GM18505 (cell line): ENCODE measurements at regions not wholly inside any gene's neighbourhood (a gene's known extent, or its start where the extent isn't known, plus 50 kb on each side); places are given as distances from the start of the nearest gene placed in this dataset.

Source experiments
- ATAC-seq: cut with Tn5 transposase; IDR thresholded peaks from one replicate; pipeline ENCODE4 v1.9.1; 2021; ENCODE audit not compliant: unreplicated experiment
- POLR2A ChIP-seq: IDR thresholded peaks from 4 replicates; pipeline ENCODE4 v1.6.1; 2011; ENCODE audit warnings: borderline replicate concordance; ENCODE audit not compliant: insufficient read depth, insufficient read length; ENCODE audit errors: extremely low read depth

- ATAC-seq: no peak
- no peak for TF ChIP-seq POLR2A
Measured at GRCh38 chr15:81450721-81451120, 76.7 kb upstream of the TMC3 start.

- no peak for ATAC-seq
- TF ChIP-seq POLR2A: no peak
Measured at GRCh38 chr15:81449836-81450474, 75.9 kb upstream of the TMC3 start.

GRCh38 chr15:81443040-81443820, 69.2 kb upstream of the TMC3 start:
- no peak for TF ChIP-seq POLR2A
- ATAC-seq: no peak

GRCh38 chr15:81442454-81442853, 68.4 kb upstream of the TMC3 start:
- no peak for ATAC-seq
- TF ChIP-seq POLR2A: no peak

- TF ChIP-seq POLR2A: no peak
- no peak for ATAC-seq
Measured at GRCh38 chr15:81434851-81435250, 60.8 kb upstream of the TMC3 start.

- ATAC-seq: no peak
Measured at GRCh38 chr15:81433462-81433861, 59.4 kb upstream of the TMC3 start.

GRCh38 chr15:81432179-81432578, 58.2 kb upstream of the TMC3 start:
- no peak for ATAC-seq
- no peak for TF ChIP-seq POLR2A

More at GRCh38 chr15:81433462-81433861, 59.4 kb upstream of the TMC3 start:
- TF ChIP-seq POLR2A: no peak

GRCh38 chr15:81427176-81427575, 53.2 kb upstream of the TMC3 start:
- no peak for TF ChIP-seq POLR2A

GRCh38 chr15:81425905-81426304, 51.9 kb upstream of the TMC3 start:
- ATAC-seq: no peak

More at GRCh38 chr15:81427176-81427575, 53.2 kb upstream of the TMC3 start:
- no peak for ATAC-seq

More at GRCh38 chr15:81425905-81426304, 51.9 kb upstream of the TMC3 start:
- TF ChIP-seq POLR2A: no peak
